ENCODE measurements at regions not wholly inside any gene's neighbourhood (a gene's known extent, or its start where the extent isn't known, plus 50 kb on each side); places are given as distances from the start of the nearest gene placed in this dataset.

DNA sequence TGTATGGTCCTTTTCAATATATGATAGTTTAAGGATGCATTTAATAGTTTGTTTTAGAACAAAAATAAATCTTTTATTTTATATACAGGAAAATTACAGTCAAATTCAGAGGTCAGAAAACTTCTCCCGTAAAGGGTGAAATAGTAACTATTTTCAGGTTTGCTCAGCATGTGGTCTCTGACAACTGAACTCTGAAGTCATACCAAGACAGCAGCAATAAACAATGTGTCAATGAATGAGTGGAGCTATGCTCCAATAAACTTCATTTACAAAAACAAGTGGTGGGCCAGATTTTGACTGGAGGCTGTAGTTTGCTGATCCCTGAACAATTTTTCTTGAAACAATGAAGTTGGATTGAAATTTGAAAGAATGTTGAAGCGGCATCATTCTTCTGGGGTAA, 123.6 kb downstream of the ZNF248 start:
- TF ChIP-seq, protein P1, sequence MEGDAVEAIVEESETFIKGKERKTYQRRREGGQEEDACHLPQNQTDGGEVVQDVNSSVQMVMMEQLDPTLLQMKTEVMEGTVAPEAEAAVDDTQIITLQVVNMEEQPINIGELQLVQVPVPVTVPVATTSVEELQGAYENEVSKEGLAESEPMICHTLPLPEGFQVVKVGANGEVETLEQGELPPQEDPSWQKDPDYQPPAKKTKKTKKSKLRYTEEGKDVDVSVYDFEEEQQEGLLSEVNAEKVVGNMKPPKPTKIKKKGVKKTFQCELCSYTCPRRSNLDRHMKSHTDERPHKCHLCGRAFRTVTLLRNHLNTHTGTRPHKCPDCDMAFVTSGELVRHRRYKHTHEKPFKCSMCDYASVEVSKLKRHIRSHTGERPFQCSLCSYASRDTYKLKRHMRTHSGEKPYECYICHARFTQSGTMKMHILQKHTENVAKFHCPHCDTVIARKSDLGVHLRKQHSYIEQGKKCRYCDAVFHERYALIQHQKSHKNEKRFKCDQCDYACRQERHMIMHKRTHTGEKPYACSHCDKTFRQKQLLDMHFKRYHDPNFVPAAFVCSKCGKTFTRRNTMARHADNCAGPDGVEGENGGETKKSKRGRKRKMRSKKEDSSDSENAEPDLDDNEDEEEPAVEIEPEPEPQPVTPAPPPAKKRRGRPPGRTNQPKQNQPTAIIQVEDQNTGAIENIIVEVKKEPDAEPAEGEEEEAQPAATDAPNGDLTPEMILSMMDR (IDR thresholded peaks at IDR 0.05): no peak
- TF ChIP-seq POLR2A (IDR thresholded peaks at IDR 0.05) (no peak), POLR2AphosphoS5 (IDR thresholded peaks at IDR 0.05) (no peak)
